SK-N-SH treated with all-trans-retinoic acid at 6 μM for 48 hours (cell line): ENCODE measurements at regions not wholly inside any gene's neighbourhood (a gene's known extent, or its start where the extent isn't known, plus 50 kb on each side); places are given as distances from the start of the nearest gene placed in this dataset.

Source experiments
- ATAC-seq: fragments of 200-7000 bp; cut with Tn5 transposase; 3 replicates; pipeline ENCODE4 v1.9.1; 2020; ENCODE audit warnings: mild to moderate bottlenecking, moderate library complexity
- ARNTL ChIP-seq: fragments of 450-650 bp; formaldehyde crosslinking; IDR thresholded peaks from 2 replicates; pipeline ENCODE4 v1.5.0; 2020; ENCODE audit warnings: low read depth, mild to moderate bottlenecking, moderate library complexity, borderline replicate concordance
- BACH2 ChIP-seq: fragments of 250-450 bp; sonication (Bioruptor Pico); IDR thresholded peaks from 2 replicates; pipeline ENCODE4 v1.9.0; 2021; ENCODE audit warnings: mild to moderate bottlenecking, borderline replicate concordance
- CSDC2 ChIP-seq: fragments of 250-450 bp; sonication (Bioruptor Pico); IDR thresholded peaks from 2 replicates; pipeline ENCODE4 v1.5.0; 2020; ENCODE audit warnings: mild to moderate bottlenecking, moderate library complexity
- ESRRG ChIP-seq: fragments of 250-450 bp; sonication (Bioruptor Pico); IDR thresholded peaks from 2 replicates; pipeline ENCODE4 v1.6.1; 2021; ENCODE audit warnings: mild to moderate bottlenecking
- GLIS3 ChIP-seq: fragments of 250-450 bp; sonication (Bioruptor Pico); IDR thresholded peaks from 2 replicates; pipeline ENCODE4 v1.5.0; 2020; ENCODE audit warnings: mild to moderate bottlenecking, moderate library complexity
- ISL1 ChIP-seq: fragments of 250-450 bp; sonication (Bioruptor Pico); IDR thresholded peaks from 2 replicates; pipeline ENCODE4 v2.1.2; 2022; ENCODE audit warnings: mild to moderate bottlenecking, moderate library complexity
- OSR1 ChIP-seq: fragments of 250-450 bp; sonication (Bioruptor Pico); IDR thresholded peaks from 2 replicates; pipeline ENCODE4 v1.8.0; 2022; ENCODE audit warnings: moderate library complexity, mild to moderate bottlenecking, inconsistent platforms
- PPARA ChIP-seq: fragments of 250-450 bp; sonication (Bioruptor Pico); IDR thresholded peaks from 2 replicates; pipeline ENCODE4 v1.5.0; 2020; ENCODE audit warnings: mild to moderate bottlenecking, borderline replicate concordance
- RARB ChIP-seq: fragments of 250-450 bp; sonication (Bioruptor Pico); IDR thresholded peaks from 2 replicates; pipeline ENCODE4 v1.8.0; 2021; ENCODE audit warnings: mild to moderate bottlenecking, moderate library complexity
- SNAI2 ChIP-seq: fragments of 250-450 bp; sonication (Bioruptor Pico); IDR thresholded peaks from 2 replicates; pipeline ENCODE4 v1.5.0; 2020; ENCODE audit warnings: mild to moderate bottlenecking, moderate library complexity
- TOX ChIP-seq: fragments of 250-450 bp; sonication (Bioruptor Pico); IDR thresholded peaks from 2 replicates; pipeline ENCODE4 v1.8.0; 2021; ENCODE audit warnings: mild to moderate bottlenecking, moderate library complexity, borderline replicate concordance
- ZC3H10 ChIP-seq: fragments of 250-450 bp; sonication (Bioruptor Pico); IDR thresholded peaks from 2 replicates; pipeline ENCODE4 v1.5.1; 2021; ENCODE audit warnings: mild to moderate bottlenecking, moderate library complexity
- ZFP3 ChIP-seq: fragments of 250-450 bp; sonication (Bioruptor Pico); IDR thresholded peaks from 2 replicates; pipeline ENCODE4 v1.5.0; 2020; ENCODE audit warnings: mild to moderate bottlenecking, moderate library complexity
- ZFP30 ChIP-seq: fragments of 450-650 bp; formaldehyde crosslinking; IDR thresholded peaks from 2 replicates; pipeline ENCODE4 v1.5.0; 2022; ENCODE audit warnings: mild to moderate bottlenecking, moderate library complexity
- ZNF565 ChIP-seq: fragments of 450-650 bp; formaldehyde crosslinking; conservative IDR thresholded peaks from 2 replicates; pipeline ENCODE4 v1.5.0; 2020; ENCODE audit warnings: low read depth, mild to moderate bottlenecking, moderate library complexity
- ZNF70 ChIP-seq: fragments of 450-650 bp; formaldehyde crosslinking; IDR thresholded peaks from 2 replicates; pipeline ENCODE4 v1.5.0; 2020; ENCODE audit warnings: mild to moderate bottlenecking, moderate library complexity
- ZNF8 ChIP-seq: fragments of 450-650 bp; formaldehyde crosslinking; IDR thresholded peaks from 2 replicates; pipeline ENCODE4 v1.5.0; 2020; ENCODE audit warnings: mild to moderate bottlenecking, moderate library complexity
- TF ChIP-seq, protein P1 (sequence below): fragments of 250-450 bp; sonication (Bioruptor Pico); IDR thresholded peaks from 2 replicates; pipeline ENCODE4 v1.8.0; 2021; ENCODE audit warnings: low read depth, mild to moderate bottlenecking, moderate library complexity, borderline replicate concordance
- TF ChIP-seq, protein P2 (sequence below): fragments of 250-450 bp; sonication (Bioruptor Pico); IDR thresholded peaks from 2 replicates; pipeline ENCODE4 v1.5.1; 2020; ENCODE audit warnings: low read depth, mild to moderate bottlenecking, moderate library complexity
- TF ChIP-seq, protein P3 (sequence below): fragments of 250-450 bp; sonication (Bioruptor Pico); IDR thresholded peaks from 2 replicates; pipeline ENCODE4 v1.8.0; 2020; ENCODE audit warnings: mild to moderate bottlenecking, moderate library complexity, borderline replicate concordance
- TF ChIP-seq, protein P4 (sequence below): fragments of 250-450 bp; sonication (Bioruptor Pico); IDR thresholded peaks from 2 replicates; pipeline ENCODE4 v1.5.0; 2020; ENCODE audit warnings: mild to moderate bottlenecking, moderate library complexity
- TF ChIP-seq, protein P5 (sequence below): fragments of 250-450 bp; sonication (Bioruptor Pico); IDR thresholded peaks from 2 replicates; pipeline ENCODE4 v1.5.1; 2021; ENCODE audit warnings: mild to moderate bottlenecking, moderate library complexity

DNA sequence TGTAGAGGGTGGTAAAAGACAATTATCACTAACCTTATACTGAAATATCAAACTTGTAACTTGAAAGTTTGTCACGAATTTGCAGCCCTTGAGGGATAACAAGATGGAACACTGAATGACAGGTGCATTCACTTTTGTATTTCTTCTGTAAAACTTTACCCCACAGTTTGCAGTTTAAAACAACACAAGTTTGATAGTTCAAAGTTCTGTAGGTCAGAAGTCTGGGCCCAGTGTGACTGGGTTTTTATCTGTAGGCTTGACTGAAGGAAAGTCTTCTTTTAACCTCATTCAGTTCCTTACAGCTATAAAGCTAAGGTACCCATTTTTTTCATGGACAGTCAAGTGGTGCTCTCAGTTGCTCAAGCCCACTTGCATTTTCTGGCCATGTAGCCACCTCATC lies 257.1 kb upstream of the NRXN1 start:
- ATAC-seq = no peak
- TF ChIP-seq ZNF8 = no peak
- TF ChIP-seq OSR1 = no peak
- TF ChIP-seq TOX (CRISPR knock-in tag) = no peak
- TF ChIP-seq ARNTL (CRISPR knock-in tag) = no peak
- TF ChIP-seq ZC3H10 = no peak
- TF ChIP-seq, protein P1, sequence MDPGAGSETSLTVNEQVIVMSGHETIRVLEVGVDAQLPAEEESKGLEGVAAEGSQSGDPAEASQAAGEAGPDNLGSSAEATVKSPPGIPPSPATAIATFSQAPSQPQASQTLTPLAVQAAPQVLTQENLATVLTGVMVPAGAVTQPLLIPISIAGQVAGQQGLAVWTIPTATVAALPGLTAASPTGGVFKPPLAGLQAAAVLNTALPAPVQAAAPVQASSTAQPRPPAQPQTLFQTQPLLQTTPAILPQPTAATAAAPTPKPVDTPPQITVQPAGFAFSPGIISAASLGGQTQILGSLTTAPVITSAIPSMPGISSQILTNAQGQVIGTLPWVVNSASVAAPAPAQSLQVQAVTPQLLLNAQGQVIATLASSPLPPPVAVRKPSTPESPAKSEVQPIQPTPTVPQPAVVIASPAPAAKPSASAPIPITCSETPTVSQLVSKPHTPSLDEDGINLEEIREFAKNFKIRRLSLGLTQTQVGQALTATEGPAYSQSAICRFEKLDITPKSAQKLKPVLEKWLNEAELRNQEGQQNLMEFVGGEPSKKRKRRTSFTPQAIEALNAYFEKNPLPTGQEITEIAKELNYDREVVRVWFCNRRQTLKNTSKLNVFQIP (CRISPR knock-in tag) = no peak
- TF ChIP-seq GLIS3 (CRISPR knock-in tag) = no peak
- TF ChIP-seq, protein P2, sequence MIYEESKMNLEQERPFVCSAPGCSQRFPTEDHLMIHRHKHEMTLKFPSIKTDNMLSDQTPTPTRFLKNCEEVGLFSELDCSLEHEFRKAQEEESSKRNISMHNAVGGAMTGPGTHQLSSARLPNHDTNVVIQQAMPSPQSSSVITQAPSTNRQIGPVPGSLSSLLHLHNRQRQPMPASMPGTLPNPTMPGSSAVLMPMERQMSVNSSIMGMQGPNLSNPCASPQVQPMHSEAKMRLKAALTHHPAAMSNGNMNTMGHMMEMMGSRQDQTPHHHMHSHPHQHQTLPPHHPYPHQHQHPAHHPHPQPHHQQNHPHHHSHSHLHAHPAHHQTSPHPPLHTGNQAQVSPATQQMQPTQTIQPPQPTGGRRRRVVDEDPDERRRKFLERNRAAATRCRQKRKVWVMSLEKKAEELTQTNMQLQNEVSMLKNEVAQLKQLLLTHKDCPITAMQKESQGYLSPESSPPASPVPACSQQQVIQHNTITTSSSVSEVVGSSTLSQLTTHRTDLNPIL = no peak
- no peak for TF ChIP-seq RARB (CRISPR knock-in tag)
- TF ChIP-seq, protein P3, sequence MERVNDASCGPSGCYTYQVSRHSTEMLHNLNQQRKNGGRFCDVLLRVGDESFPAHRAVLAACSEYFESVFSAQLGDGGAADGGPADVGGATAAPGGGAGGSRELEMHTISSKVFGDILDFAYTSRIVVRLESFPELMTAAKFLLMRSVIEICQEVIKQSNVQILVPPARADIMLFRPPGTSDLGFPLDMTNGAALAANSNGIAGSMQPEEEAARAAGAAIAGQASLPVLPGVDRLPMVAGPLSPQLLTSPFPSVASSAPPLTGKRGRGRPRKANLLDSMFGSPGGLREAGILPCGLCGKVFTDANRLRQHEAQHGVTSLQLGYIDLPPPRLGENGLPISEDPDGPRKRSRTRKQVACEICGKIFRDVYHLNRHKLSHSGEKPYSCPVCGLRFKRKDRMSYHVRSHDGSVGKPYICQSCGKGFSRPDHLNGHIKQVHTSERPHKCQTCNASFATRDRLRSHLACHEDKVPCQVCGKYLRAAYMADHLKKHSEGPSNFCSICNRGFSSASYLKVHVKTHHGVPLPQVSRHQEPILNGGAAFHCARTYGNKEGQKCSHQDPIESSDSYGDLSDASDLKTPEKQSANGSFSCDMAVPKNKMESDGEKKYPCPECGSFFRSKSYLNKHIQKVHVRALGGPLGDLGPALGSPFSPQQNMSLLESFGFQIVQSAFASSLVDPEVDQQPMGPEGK (CRISPR knock-in tag) = no peak
- TF ChIP-seq SNAI2 (CRISPR knock-in tag) = no peak
- TF ChIP-seq ZFP3 (CRISPR knock-in tag) = no peak
- TF ChIP-seq ESRRG (CRISPR knock-in tag) = no peak
- no peak for TF ChIP-seq ZNF70 (CRISPR knock-in tag)
- TF ChIP-seq CSDC2 (CRISPR knock-in tag) = no peak
- TF ChIP-seq, all 23 proteins: peak for 0

DNA sequence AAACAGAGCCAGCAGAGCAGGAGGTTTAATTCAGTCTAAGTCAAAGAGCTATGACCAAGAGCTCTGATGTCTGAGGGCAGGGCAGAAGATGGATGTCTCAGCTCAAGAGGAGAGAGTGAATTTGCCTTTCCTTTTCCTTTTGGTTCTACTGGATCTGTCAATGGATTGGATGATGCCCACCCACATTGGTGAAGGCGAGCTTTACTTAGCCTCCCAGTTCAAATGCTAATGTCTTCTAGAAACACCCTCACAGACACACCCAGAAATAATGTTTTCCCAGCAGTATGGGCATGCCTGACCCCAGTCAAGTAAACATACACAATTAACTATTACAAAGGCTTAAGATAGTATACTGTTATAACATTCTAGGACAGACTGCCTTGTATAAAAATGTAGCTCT lies 236.3 kb upstream of the NRXN1 start:
- TF ChIP-seq CSDC2 (CRISPR knock-in tag) (no peak), ZNF8 (no peak), ZFP3 (CRISPR knock-in tag) (no peak), ZFP30 (CRISPR knock-in tag) (no peak), ISL1 (no peak), ARNTL (CRISPR knock-in tag) (no peak), SNAI2 (CRISPR knock-in tag) (no peak)
- TF ChIP-seq, protein P4, sequence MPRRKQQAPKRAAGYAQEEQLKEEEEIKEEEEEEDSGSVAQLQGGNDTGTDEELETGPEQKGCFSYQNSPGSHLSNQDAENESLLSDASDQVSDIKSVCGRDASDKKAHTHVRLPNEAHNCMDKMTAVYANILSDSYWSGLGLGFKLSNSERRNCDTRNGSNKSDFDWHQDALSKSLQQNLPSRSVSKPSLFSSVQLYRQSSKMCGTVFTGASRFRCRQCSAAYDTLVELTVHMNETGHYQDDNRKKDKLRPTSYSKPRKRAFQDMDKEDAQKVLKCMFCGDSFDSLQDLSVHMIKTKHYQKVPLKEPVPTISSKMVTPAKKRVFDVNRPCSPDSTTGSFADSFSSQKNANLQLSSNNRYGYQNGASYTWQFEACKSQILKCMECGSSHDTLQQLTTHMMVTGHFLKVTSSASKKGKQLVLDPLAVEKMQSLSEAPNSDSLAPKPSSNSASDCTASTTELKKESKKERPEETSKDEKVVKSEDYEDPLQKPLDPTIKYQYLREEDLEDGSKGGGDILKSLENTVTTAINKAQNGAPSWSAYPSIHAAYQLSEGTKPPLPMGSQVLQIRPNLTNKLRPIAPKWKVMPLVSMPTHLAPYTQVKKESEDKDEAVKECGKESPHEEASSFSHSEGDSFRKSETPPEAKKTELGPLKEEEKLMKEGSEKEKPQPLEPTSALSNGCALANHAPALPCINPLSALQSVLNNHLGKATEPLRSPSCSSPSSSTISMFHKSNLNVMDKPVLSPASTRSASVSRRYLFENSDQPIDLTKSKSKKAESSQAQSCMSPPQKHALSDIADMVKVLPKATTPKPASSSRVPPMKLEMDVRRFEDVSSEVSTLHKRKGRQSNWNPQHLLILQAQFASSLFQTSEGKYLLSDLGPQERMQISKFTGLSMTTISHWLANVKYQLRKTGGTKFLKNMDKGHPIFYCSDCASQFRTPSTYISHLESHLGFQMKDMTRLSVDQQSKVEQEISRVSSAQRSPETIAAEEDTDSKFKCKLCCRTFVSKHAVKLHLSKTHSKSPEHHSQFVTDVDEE (CRISPR knock-in tag) = no peak
- TF ChIP-seq, protein P1 (CRISPR knock-in tag) = no peak
- no peak for ATAC-seq

DNA sequence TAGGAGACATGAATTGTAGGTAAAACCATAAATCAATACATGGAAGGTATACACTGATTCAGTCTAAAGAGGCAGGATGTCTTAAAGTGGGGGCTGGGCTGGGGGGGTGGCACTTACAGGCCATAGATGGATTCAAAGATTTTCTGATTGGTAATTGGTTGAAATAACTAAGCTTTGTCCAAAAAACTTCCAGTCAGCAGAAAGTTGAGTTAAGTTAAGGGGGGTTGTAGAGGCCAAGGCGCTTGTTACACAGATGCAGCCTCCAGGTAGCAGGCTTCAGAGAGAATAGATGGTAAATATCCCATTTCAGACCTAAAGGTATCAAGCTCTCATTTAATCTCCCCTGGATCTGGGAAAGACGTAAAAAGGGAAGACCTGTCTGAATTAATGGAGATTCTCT lies 233.6 kb upstream of the NRXN1 start:
- ATAC-seq = no peak
- no peak for TF ChIP-seq ZNF565 (CRISPR knock-in tag)
- TF ChIP-seq CSDC2 (CRISPR knock-in tag) = no peak
- no peak for TF ChIP-seq ZNF8
- TF ChIP-seq, protein P1 (CRISPR knock-in tag) = no peak
- no peak for TF ChIP-seq ESRRG (CRISPR knock-in tag)
- TF ChIP-seq ARNTL (CRISPR knock-in tag) = no peak
- TF ChIP-seq ISL1 = no peak
- no peak for TF ChIP-seq ZFP30 (CRISPR knock-in tag)
- TF ChIP-seq, protein P5, sequence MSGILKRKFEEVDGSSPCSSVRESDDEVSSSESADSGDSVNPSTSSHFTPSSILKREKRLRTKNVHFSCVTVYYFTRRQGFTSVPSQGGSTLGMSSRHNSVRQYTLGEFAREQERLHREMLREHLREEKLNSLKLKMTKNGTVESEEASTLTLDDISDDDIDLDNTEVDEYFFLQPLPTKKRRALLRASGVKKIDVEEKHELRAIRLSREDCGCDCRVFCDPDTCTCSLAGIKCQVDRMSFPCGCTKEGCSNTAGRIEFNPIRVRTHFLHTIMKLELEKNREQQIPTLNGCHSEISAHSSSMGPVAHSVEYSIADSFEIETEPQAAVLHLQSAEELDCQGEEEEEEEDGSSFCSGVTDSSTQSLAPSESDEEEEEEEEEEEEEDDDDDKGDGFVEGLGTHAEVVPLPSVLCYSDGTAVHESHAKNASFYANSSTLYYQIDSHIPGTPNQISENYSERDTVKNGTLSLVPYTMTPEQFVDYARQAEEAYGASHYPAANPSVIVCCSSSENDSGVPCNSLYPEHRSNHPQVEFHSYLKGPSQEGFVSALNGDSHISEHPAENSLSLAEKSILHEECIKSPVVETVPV = no peak
- TF ChIP-seq BACH2 (CRISPR knock-in tag) = no peak
- TF ChIP-seq PPARA (CRISPR knock-in tag) = no peak
- TF ChIP-seq ZFP3 (CRISPR knock-in tag) = no peak
- TF ChIP-seq OSR1 = no peak
- no peak for TF ChIP-seq RARB (CRISPR knock-in tag)
- TF ChIP-seq ZC3H10 = no peak
